Caco-2 (cell line): ENCODE measurements at regions not wholly inside any gene's neighbourhood (a gene's known extent, or its start where the extent isn't known, plus 50 kb on each side); places are given as distances from the start of the nearest gene placed in this dataset.

ENCODE experiments used
- BruUV-seq: library from RNA; stranded (reverse); fragments of 400-500 nt; replicated peaks from 2 replicates; lab custom pipeline; 2021; lab: Mats Ljungman, UMichigan
- CTCF ChIA-PET: fragments of 300-600 bp; sonication (Branson Sonifier 250); formaldehyde crosslinking; loops from one replicate; lab custom pipeline; 2022; ENCODE audit warnings: antibody characterized with exemption; lab: Charles Lee
- POLR2A ChIA-PET: fragments of 300-600 bp; sonication (Branson Sonifier 250); formaldehyde crosslinking; loops from one replicate; lab custom pipeline; 2022; ENCODE audit warnings: antibody characterized with exemption; lab: Charles Lee
- DNase-seq, 2 experiments: peaks; one replicate each; pipeline versions ENCODE4 v3.0.0 to v3.0.0-alpha.2; 2020 to 2022
- H3K27me3 ChIP-seq: replicated peaks from 2 replicates; pipeline ENCODE4 v1.6.0; 2011; ENCODE audit warnings: low read length; ENCODE audit not compliant: control insufficient read depth, insufficient read depth
- H3K36me3 ChIP-seq: 2 replicates; pipeline ENCODE4 v1.5.1; 2011; ENCODE audit warnings: low read length; ENCODE audit not compliant: control insufficient read depth, insufficient read depth
- H3K4me1 ChIP-seq: fragments of 250-450 bp; sonication (Bioruptor Pico); 2 replicates; pipeline ENCODE4 v1.5.1; 2020; ENCODE audit warnings: mild to moderate bottlenecking
- H3K4me3 ChIP-seq: 2 replicates; pipeline ENCODE4 v1.5.1; 2011; ENCODE audit warnings: low read depth, mild to moderate bottlenecking, control low read depth, low read length
- H3K9me3 ChIP-seq: fragments of 250-450 bp; sonication (Bioruptor Pico); 2 replicates; pipeline ENCODE4 v1.5.1; 2020; ENCODE audit warnings: mild to moderate bottlenecking, moderate library complexity
- H3K27ac Mint-ChIP-seq: one replicate; pipeline ENCODE4 v1.8.0; 2022; ENCODE audit warnings: mixed read lengths; ENCODE audit not compliant: unreplicated experiment
- H3K27me3 Mint-ChIP-seq: one replicate; pipeline ENCODE4 v1.8.0; 2022; ENCODE audit warnings: mixed read lengths; ENCODE audit not compliant: insufficient read depth, unreplicated experiment
- H3K36me3 Mint-ChIP-seq: one replicate; pipeline ENCODE4 v1.8.0; 2022; ENCODE audit warnings: mild to moderate bottlenecking, mixed read lengths; ENCODE audit not compliant: insufficient read depth, unreplicated experiment
- H3K4me1 Mint-ChIP-seq: one replicate; pipeline ENCODE4 v1.8.0; 2022; ENCODE audit warnings: low read depth, mixed read lengths; ENCODE audit not compliant: unreplicated experiment
- H3K4me3 Mint-ChIP-seq: one replicate; pipeline ENCODE4 v1.8.0; 2022; ENCODE audit warnings: mild to moderate bottlenecking, moderate library complexity, mixed read lengths; ENCODE audit not compliant: unreplicated experiment
- H3K9me3 Mint-ChIP-seq: one replicate; pipeline ENCODE4 v1.8.0; 2022; ENCODE audit warnings: mixed read lengths; ENCODE audit not compliant: unreplicated experiment
- intact Hi-C: fragments of 100-400 bp; cut with micrococcal nuclease; formaldehyde crosslinking; loops from one replicate; pipeline ENCODE4 v1.10.0; 2022; ENCODE audit not compliant: unreplicated experiment
- TF ChIP-seq, protein P1 (sequence below), 2 experiments: fragments of 200-600 bp in 1 of 2; IDR thresholded peaks; 1 replicate in 1 of 2; 2 replicates in 1 of 2; pipeline versions ENCODE4 v1.5.1 to v1.8.0; 2011 to 2022; ENCODE audit warnings: antibody characterized with exemption in 1 of 2, control low read depth in 1 of 2, inconsistent platforms in 1 of 2, low read depth in 1 of 2, low read length in 1 of 2, mild to moderate bottlenecking in 1 of 2, moderate library complexity in 1 of 2; ENCODE audit not compliant: insufficient read depth in 1 of 2, severe bottlenecking in 1 of 2, unreplicated experiment in 1 of 2

DNA sequence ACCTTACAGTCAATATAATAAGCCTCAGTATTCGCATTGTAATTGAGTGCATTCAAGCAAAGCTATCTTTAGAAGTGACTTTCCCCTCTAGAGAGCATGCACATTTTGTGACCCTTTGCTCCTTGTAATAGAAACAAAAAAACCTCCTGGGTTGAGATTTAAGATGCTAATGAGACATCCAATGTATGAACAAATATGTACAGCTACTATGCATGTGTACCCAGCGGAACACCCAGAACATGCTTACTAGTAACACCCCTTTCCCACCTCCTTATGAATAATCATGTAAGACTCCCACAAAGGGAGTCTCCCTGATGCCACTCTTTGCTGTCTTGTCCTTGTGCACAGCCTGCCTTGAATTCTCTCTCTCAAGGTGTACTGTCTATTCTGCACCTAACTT lies 205.5 kb downstream of the PRR32 start:
- Mint-ChIP-seq H3K9me3 (no peaks in the 10 kb centered on the region), H3K27ac (no peak overlapping the region), H3K27me3 (no peaks in the 10 kb centered on the region), H3K4me1 (no peaks in the 10 kb centered on the region), H3K36me3 (no peaks in the 10 kb centered on the region), H3K4me3 (no peak overlapping the region)
- no peak for DNase-seq
- Histone ChIP-seq H3K27me3 (no peaks in the 10 kb centered on the region), H3K4me3 (no peak overlapping the region), H3K36me3 (no peaks in the 10 kb centered on the region), H3K9me3 (no peaks in the 10 kb centered on the region), H3K4me1 (no peaks in the 10 kb centered on the region)
- POLR2A ChIA-PET = no interaction called here
- intact Hi-C loops = no loop called here
- CTCF ChIA-PET = no interaction called here
- TF ChIP-seq, protein P1, sequence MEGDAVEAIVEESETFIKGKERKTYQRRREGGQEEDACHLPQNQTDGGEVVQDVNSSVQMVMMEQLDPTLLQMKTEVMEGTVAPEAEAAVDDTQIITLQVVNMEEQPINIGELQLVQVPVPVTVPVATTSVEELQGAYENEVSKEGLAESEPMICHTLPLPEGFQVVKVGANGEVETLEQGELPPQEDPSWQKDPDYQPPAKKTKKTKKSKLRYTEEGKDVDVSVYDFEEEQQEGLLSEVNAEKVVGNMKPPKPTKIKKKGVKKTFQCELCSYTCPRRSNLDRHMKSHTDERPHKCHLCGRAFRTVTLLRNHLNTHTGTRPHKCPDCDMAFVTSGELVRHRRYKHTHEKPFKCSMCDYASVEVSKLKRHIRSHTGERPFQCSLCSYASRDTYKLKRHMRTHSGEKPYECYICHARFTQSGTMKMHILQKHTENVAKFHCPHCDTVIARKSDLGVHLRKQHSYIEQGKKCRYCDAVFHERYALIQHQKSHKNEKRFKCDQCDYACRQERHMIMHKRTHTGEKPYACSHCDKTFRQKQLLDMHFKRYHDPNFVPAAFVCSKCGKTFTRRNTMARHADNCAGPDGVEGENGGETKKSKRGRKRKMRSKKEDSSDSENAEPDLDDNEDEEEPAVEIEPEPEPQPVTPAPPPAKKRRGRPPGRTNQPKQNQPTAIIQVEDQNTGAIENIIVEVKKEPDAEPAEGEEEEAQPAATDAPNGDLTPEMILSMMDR (IDR thresholded peaks at IDR 0.05; ENCODE audit: insufficient read depth in 1 of 2, low read depth in 1 of 2, low read length in 1 of 2, severe bottlenecking in 1 of 2, unreplicated experiment in 1 of 2) = no peak
- BruUV-seq = no TSS peak

DNA sequence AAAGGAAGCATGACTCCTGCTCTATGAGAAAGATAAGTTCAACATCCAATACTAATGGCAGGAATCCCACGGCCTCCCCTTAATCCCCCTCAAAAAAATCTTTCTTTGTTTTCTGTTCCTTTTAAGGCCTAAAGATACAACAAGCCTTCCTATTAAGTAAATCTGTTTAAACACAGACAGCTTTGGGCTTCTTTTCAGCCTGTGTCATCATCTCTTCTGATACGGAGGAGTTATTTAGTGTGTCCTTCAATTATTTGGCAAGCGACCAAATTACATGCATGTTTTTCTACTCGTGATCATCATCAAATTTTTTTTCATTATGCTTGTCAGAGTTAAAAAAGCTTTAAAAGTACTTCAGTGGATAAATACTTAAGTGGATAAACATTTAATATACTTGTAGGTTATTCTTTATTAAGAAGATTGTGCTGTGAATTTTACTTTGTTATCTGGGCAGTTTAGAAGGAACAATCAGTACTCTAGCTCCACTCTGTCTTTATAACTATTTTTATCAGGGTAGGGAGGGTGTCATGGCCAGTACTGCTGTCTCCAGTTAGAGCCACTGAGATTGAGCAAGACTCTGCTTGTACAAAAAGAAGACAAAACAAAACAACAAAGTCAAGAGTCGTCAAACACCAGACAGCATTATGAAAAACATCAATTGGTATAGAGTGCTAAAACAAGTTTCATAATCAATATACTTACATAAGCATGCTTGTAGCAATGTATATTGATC lies 210.7 kb downstream of the PRR32 start:
- ChIA-PET CTCF (no interaction called here), POLR2A (no interaction called here)

DNA sequence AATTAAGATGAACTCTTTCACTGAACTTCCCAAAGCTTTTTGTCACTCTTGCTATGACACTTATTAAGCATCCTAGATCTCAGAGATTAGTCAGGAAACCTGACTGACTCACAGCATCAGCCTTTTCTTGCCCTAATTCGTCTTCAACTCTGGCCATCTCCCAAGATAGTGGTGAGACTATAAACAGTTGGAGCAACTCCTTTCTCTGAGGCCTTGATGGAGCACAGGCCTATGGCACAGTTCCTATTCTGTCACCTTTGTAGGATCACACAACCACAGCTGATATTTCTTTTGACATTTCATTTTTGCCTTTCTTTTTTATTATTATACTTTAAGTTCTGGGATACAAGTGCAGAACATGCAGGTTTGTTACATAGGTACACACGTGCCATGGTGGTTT lies 217.6 kb downstream of the PRR32 start:
- no peaks in the 10 kb centered on the region for H3K4me1 ChIP-seq
- no peak for DNase-seq
- intact Hi-C loops = no loop called here
- no peaks in the 10 kb centered on the region for H3K27me3 ChIP-seq
- no TSS peak for BruUV-seq
- TF ChIP-seq, protein P1 (IDR thresholded peaks at IDR 0.05; ENCODE audit: insufficient read depth in 1 of 2, low read depth in 1 of 2, low read length in 1 of 2, severe bottlenecking in 1 of 2, unreplicated experiment in 1 of 2) = no peak
- no peaks in the 10 kb centered on the region for H3K36me3 ChIP-seq
- no peak overlapping the region for H3K4me3 Mint-ChIP-seq
- no peaks in the 10 kb centered on the region for H3K9me3 ChIP-seq
- no peaks in the 10 kb centered on the region for H3K9me3 Mint-ChIP-seq
- no peaks in the 10 kb centered on the region for H3K4me1 Mint-ChIP-seq
- H3K36me3 Mint-ChIP-seq = no peaks in the 10 kb centered on the region
- ChIA-PET CTCF (no interaction called here), POLR2A (no interaction called here)
- H3K4me3 ChIP-seq = no peak overlapping the region
- no peak overlapping the region for H3K27ac Mint-ChIP-seq
- no peaks in the 10 kb centered on the region for H3K27me3 Mint-ChIP-seq

More for the DNA sequence above, 210.7 kb downstream of the PRR32 start:
- Histone ChIP-seq H3K9me3 (no peaks in the 10 kb centered on the region), H3K4me3 (no peak overlapping the region), H3K36me3 (no peaks in the 10 kb centered on the region), H3K27me3 (no peaks in the 10 kb centered on the region), H3K4me1 (no peaks in the 10 kb centered on the region)
- no TSS peak for BruUV-seq
- Mint-ChIP-seq H3K4me3 (no peak overlapping the region), H3K9me3 (no peaks in the 10 kb centered on the region), H3K27me3 (no peaks in the 10 kb centered on the region), H3K36me3 (no peaks in the 10 kb centered on the region), H3K27ac (no peak overlapping the region), H3K4me1 (no peaks in the 10 kb centered on the region)
- intact Hi-C loops = no loop called here
- TF ChIP-seq, protein P1 (IDR thresholded peaks at IDR 0.05; ENCODE audit: insufficient read depth in 1 of 2, low read depth in 1 of 2, low read length in 1 of 2, severe bottlenecking in 1 of 2, unreplicated experiment in 1 of 2) = no peak
- no peak for DNase-seq
